ENCODE measurements at regions not wholly inside any gene's neighbourhood (a gene's known extent, or its start where the extent isn't known, plus 50 kb on each side); places are given as distances from the start of the nearest gene placed in this dataset.

GRCh38 chr15:20310603-20311002 lies 231.0 kb downstream of the GOLGA6L6 start:
- no peak for TF ChIP-seq CTCF (IDR thresholded peaks at IDR 0.05; ENCODE audit: low read depth, low read length, missing input control)
- no peak for TF ChIP-seq SP1 (IDR thresholded peaks at IDR 0.05)
- TF ChIP-seq JUND (IDR thresholded peaks at IDR 0.05): no peak
- TF ChIP-seq RXRA (IDR thresholded peaks at IDR 0.05): no peak
- no peak for TF ChIP-seq MAX (IDR thresholded peaks at IDR 0.05)
- no peak for TF ChIP-seq ZBTB33 (IDR thresholded peaks at IDR 0.05)
- no peak for TF ChIP-seq YY1 (IDR thresholded peaks at IDR 0.05)
- TF ChIP-seq GABPA (IDR thresholded peaks at IDR 0.05 in 1 of 2, conservative IDR thresholded peaks at IDR 0.05 in 1 of 2): no peak

Measured in liver (tissue), 3 donors.